GM12878 (cell line): ENCODE measurements at regions not wholly inside any gene's neighbourhood (a gene's known extent, or its start where the extent isn't known, plus 50 kb on each side); places are given as distances from the start of the nearest gene placed in this dataset.

Experiments
- ATAC-seq: fragments of 200-7000 bp; cut with Tn5 transposase; 3 replicates; pipeline ENCODE4 v1.9.1; 2020; ENCODE audit warnings: mild to moderate bottlenecking, moderate library complexity
- BruUV-seq: library from RNA; stranded (reverse); fragments of 400-500 nt; replicated peaks from 2 replicates; lab custom pipeline; 2021; lab: Mats Ljungman, UMichigan
- CTCF ChIA-PET: fragments of 300-600 bp; sonication (Branson Sonifier 250); formaldehyde crosslinking; extraction: SDS; loops from one replicate; lab custom pipeline; 2021; ENCODE audit warnings: inconsistent platforms; lab: Yijun Ruan, JAX
- POLR2A ChIA-PET: fragments of 350-600 bp; formaldehyde crosslinking; extraction: SDS; loops from one replicate; lab custom pipeline; 2021; ENCODE audit warnings: inconsistent platforms; lab: Charles Lee
- RAD21 ChIA-PET: fragments of 300-600 bp; sonication (Branson Sonifier 250); formaldehyde crosslinking; loops from one replicate; lab custom pipeline; 2023; ENCODE audit warnings: antibody characterized with exemption; ENCODE audit not compliant: unreplicated experiment; lab: Charles Lee
- SMC1A ChIA-PET: fragments of 300-600 bp; sonication (Branson Sonifier 250); formaldehyde crosslinking; loops from one replicate; lab custom pipeline; 2023; ENCODE audit not compliant: unreplicated experiment, uncharacterized antibody; lab: Charles Lee
- DNase-seq: peaks from one replicate; pipeline ENCODE4 v3.0.0-alpha.2; 2011; ENCODE audit warnings: low read depth, low spot score
- FAIRE-seq: peaks from 3 replicates; lab custom pipeline; 2011; peaks lifted over from hg19 to GRCh38; lab: Jason Lieb, UNC
- H2AFZ ChIP-seq: 2 replicates; pipeline ENCODE4 v1.6.0; 2011; ENCODE audit warnings: low read depth, low read length, control low read depth; ENCODE audit not compliant: control insufficient read depth
- H3K27ac ChIP-seq: 2 replicates; pipeline ENCODE4 v1.5.1; 2011; ENCODE audit warnings: control low read depth; ENCODE audit not compliant: control insufficient read depth, insufficient read depth
- H3K27me3 ChIP-seq, 2 experiments: replicated peaks in 1 of 2; 2 replicates each; pipeline versions ENCODE4 v1.6.0 to v1.6.1; 2011; ENCODE audit warnings: low read length in 1 of 2; ENCODE audit not compliant: control insufficient read depth in 2 of 2, insufficient read depth in 2 of 2
- H3K36me3 ChIP-seq, 2 experiments: 2 replicates each; pipeline ENCODE4 v1.5.1; 2011; ENCODE audit warnings: low read length in 1 of 2; ENCODE audit not compliant: control insufficient read depth in 2 of 2, insufficient read depth in 2 of 2
- H3K4me1 ChIP-seq: 2 replicates; pipeline ENCODE4 v1.6.1; 2011; ENCODE audit warnings: mild to moderate bottlenecking, low read length, moderate library complexity, mixed read lengths; ENCODE audit not compliant: control insufficient read depth, insufficient read depth
- H3K4me2 ChIP-seq: 2 replicates; pipeline ENCODE4 v1.6.0; 2011; ENCODE audit warnings: control low read depth; ENCODE audit not compliant: control insufficient read depth, insufficient read depth
- H3K4me3 ChIP-seq: fragments of 200-600 bp; sonication (generic); 2 replicates; pipeline ENCODE4 v1.5.1; 2016
- H3K79me2 ChIP-seq: 2 replicates; pipeline ENCODE4 v1.6.0; 2011; ENCODE audit warnings: low read length; ENCODE audit not compliant: control insufficient read depth, insufficient read depth
- H3K9ac ChIP-seq: 2 replicates; pipeline ENCODE4 v1.8.0; 2011; ENCODE audit warnings: low read length, control low read depth, mixed read lengths; ENCODE audit not compliant: control insufficient read depth, insufficient read depth
- H3K9me3 ChIP-seq: replicated peaks from 3 replicates; pipeline ENCODE4 v1.5.1; 2011; ENCODE audit warnings: mild to moderate bottlenecking, low read length; ENCODE audit not compliant: control insufficient read depth, insufficient read depth
- H4K20me1 ChIP-seq: 2 replicates; pipeline ENCODE4 v1.6.0; 2011; ENCODE audit not compliant: control insufficient read depth, insufficient read depth
- ASH2L ChIP-seq: fragments of 300-600, 200-600 bp; sonication (generic); IDR thresholded peaks from 2 replicates; pipeline ENCODE4 v1.6.1; 2017; ENCODE audit warnings: low read depth, mild to moderate bottlenecking, borderline replicate concordance
- ATF3 ChIP-seq: IDR thresholded peaks from 2 replicates; pipeline ENCODE4 v1.6.1; 2011; ENCODE audit warnings: low read depth, mild to moderate bottlenecking, low read length, moderate library complexity, borderline replicate concordance; ENCODE audit errors: extremely low read depth
- EZH2 ChIP-seq: IDR thresholded peaks from 2 replicates; pipeline ENCODE4 v1.6.1; 2012; ENCODE audit warnings: low read depth, mild to moderate bottlenecking, control low read depth, inconsistent platforms, low read length, borderline replicate concordance; ENCODE audit not compliant: control insufficient read depth
- KDM1A ChIP-seq: fragments of 200-600 bp; sonication (generic); IDR thresholded peaks from 2 replicates; pipeline ENCODE4 v1.6.1; 2016; ENCODE audit warnings: borderline replicate concordance
- NBN ChIP-seq: fragments of 450-650 bp; IDR thresholded peaks from 2 replicates; pipeline ENCODE4 v1.6.1; 2016
- PML ChIP-seq: IDR thresholded peaks from 2 replicates; pipeline ENCODE4 v1.6.1; 2012; ENCODE audit warnings: low read length, inconsistent platforms
- RAD21 ChIP-seq: IDR thresholded peaks from 2 replicates; pipeline ENCODE4 v1.6.1; 2011; ENCODE audit warnings: mild to moderate bottlenecking, low read depth, low read length, moderate library complexity; ENCODE audit not compliant: insufficient read depth
- TCF3 ChIP-seq: IDR thresholded peaks from 2 replicates; pipeline ENCODE4 v1.6.1; 2012; ENCODE audit warnings: low read depth, mild to moderate bottlenecking, low read length, borderline replicate concordance; ENCODE audit not compliant: insufficient read depth
- ZNF24 ChIP-seq: fragments of 450-650 bp; IDR thresholded peaks from 2 replicates; pipeline ENCODE4 v1.6.1; 2017; ENCODE audit warnings: antibody characterized with exemption, mild to moderate bottlenecking
- WGBS: methylation state at CpG from one replicate; pipeline ENCODE4 v1.1.6; 2016; ENCODE audit warnings: low lambda C conversion rate; ENCODE audit not compliant: insufficient replicate concordance, insufficient coverage; ENCODE audit errors: missing lambda C conversion rate; 5-methylcytosine and 5-hydroxymethylcytosine counted together
- in situ Hi-C: fragments of 300-500 bp; cut with MboI; formaldehyde crosslinking; loops from 9 replicates; pipeline ENCODE4 v1.14.3; 2018; ENCODE audit warnings: mixed read lengths
- intact Hi-C: fragments of 100-400 bp; cut with micrococcal nuclease; formaldehyde crosslinking; loops from one replicate; pipeline ENCODE4 v1.14.2; 2022; ENCODE audit not compliant: unreplicated experiment

GRCh38 chr22:22071455-22071854, 88.9 kb upstream of the TOP3B start:
- intact Hi-C loops (loop anchor here (10.0 kb wide), 1 partner anchor 63 kb away; no protein-coding TSS in a partner anchor), in situ Hi-C loops (no loop called here)
- ChIA-PET SMC1A (interaction anchor here (0.8 to 1.0 kb wide), 4 partner anchors 17 to 73 kb away, joined by 3 to 5 read pairs (median 4); no protein-coding TSS in a partner anchor), CTCF (interaction anchor here (0.6 to 5.3 kb wide), 7 partner anchors 8 to 106 kb away, joined by 3 to 42 read pairs (median 6); no protein-coding TSS in a partner anchor), RAD21 (interaction anchor here (0.6 to 2.1 kb wide), 2 partner anchors 10 to 82 kb away, joined by 3 to 8 read pairs; no protein-coding TSS in a partner anchor), POLR2A (no interaction called here)
- no peak overlapping the region for H3K27ac ChIP-seq
- no TSS peak for BruUV-seq
- TF ChIP-seq TCF3: no peak
- no peak for TF ChIP-seq NBN
- no peak for TF ChIP-seq ATF3
- H3K9me3 ChIP-seq: no peaks in the 10 kb centered on the region
- no peaks in the 10 kb centered on the region for H4K20me1 ChIP-seq
- H3K79me2 ChIP-seq: no peaks in the 10 kb centered on the region
- ATAC-seq: no peak
- H3K27me3 ChIP-seq: no peaks in the 10 kb centered on the region
- WGBS: 92% methylated on average over 2 of the region's 2 CpGs
- peaks cover 12% of the 10 kb centered on the region for H3K4me1 ChIP-seq
- no peak overlapping the region for H2AFZ ChIP-seq
- H3K9ac ChIP-seq: no peak overlapping the region
- FAIRE-seq: no peak
- no peak overlapping the region for H3K4me3 ChIP-seq
- no peak overlapping the region for H3K4me2 ChIP-seq
- H3K36me3 ChIP-seq: no peaks in the 10 kb centered on the region
- no peak for DNase-seq

GRCh38 chr22:22070371-22070824, 87.8 kb upstream of the TOP3B start:
- no peak for TF ChIP-seq ASH2L
- no peak for TF ChIP-seq KDM1A
- no peak for TF ChIP-seq EZH2
- TF ChIP-seq PML: no peak
- TF ChIP-seq ZNF24: no peak
- no peak for TF ChIP-seq RAD21
- TF ChIP-seq, all 136 proteins: peak for 0
- H3K9ac ChIP-seq: no peak overlapping the region
- CTCF ChIA-PET: interaction anchor here (0.8 to 5.3 kb wide), 11 partner anchors 10 to 885 kb away, joined by 3 to 42 read pairs (median 4); no protein-coding TSS in a partner anchor
- no peaks in the 10 kb centered on the region for H3K36me3 ChIP-seq
- H3K4me1 ChIP-seq: peaks cover 12% of the 10 kb centered on the region
- H4K20me1 ChIP-seq: no peaks in the 10 kb centered on the region
- DNase-seq (no peak), FAIRE-seq (peak; percentile 56), ATAC-seq (peak; percentile 58)
- 40% methylated on average over 2 of the region's 2 CpGs for WGBS
- intact Hi-C loops: loop anchor here (10.0 kb wide), 1 partner anchor 64 kb away; no protein-coding TSS in a partner anchor
- SMC1A ChIA-PET: interaction anchor here (1.0 to 1.5 kb wide), 8 partner anchors 9 to 40 kb away, joined by 3 to 9 read pairs (median 4); no protein-coding TSS in a partner anchor
- no peaks in the 10 kb centered on the region for H3K9me3 ChIP-seq
- RAD21 ChIA-PET: interaction anchor here (0.9 to 2.1 kb wide), 6 partner anchors 9 to 65 kb away, joined by 3 to 8 read pairs (median 4); no protein-coding TSS in a partner anchor
- H3K79me2 ChIP-seq: no peaks in the 10 kb centered on the region
- no peak overlapping the region for H3K4me3 ChIP-seq
- POLR2A ChIA-PET: interaction anchor here (0.7 to 1.2 kb wide), 4 partner anchors 9 to 60 kb away, joined by 3 to 4 read pairs (median 3); no protein-coding TSS in a partner anchor
- no TSS peak for BruUV-seq
- H2AFZ ChIP-seq: no peak overlapping the region; the same call in 1 of the 2 replicates
- in situ Hi-C loops: no loop called here
- no peaks in the 10 kb centered on the region for H3K27me3 ChIP-seq
- H3K4me2 ChIP-seq: peak overlapping the region; percentile 48; the same call in 1 of the 2 replicates
- peak overlapping the region; percentile 24; the same call in 1 of the 2 replicates for H3K27ac ChIP-seq
